ENCODE measurements at regions not wholly inside any gene's neighbourhood (a gene's known extent, or its start where the extent isn't known, plus 50 kb on each side); places are given as distances from the start of the nearest gene placed in this dataset.

DNA sequence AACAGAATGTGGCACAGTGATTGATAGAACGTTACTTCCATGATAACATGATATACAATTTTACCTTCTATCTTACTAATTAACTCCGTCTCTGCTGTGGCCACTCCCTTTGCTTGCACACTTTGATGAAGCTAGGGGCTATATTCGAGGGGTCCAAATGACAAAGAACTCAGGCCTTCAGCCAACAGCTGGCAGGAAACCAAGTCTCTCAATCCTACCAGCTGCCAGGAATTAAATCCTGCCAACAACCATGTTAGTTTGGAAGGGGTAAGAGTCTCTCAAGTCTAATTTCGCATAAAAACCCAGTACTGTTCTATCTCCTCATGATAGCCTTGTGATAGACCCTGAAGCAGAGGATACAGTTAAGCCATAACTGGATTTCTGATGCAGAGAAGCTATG lies 1122.9 kb upstream of the PCDH10 start:
- BruUV-seq (replicated peaks): no TSS peak
- no peaks in the 10 kb centered on the region for H3K4me1 ChIP-seq (ENCODE audit: insufficient read depth, low read length, poor library complexity, severe bottlenecking)
- intact Hi-C loops (cut with micrococcal nuclease; ENCODE audit: unreplicated experiment): no loop called here
- no peaks in the 10 kb centered on the region for H3K36me3 ChIP-seq (ENCODE audit: insufficient read depth, low read length, poor library complexity, severe bottlenecking)
- ChIA-PET POLR2A (ENCODE audit: low non-redundant PET) (no interaction called here), CTCF (no interaction called here)
- no peak overlapping the region for H3K4me3 ChIP-seq (ENCODE audit: low read depth, low read length, poor library complexity, severe bottlenecking)
- no peaks in the 10 kb centered on the region for H3K27me3 ChIP-seq (replicated peaks; ENCODE audit: insufficient read depth, low read depth, low read length, poor library complexity)
- H3K27ac ChIP-seq (ENCODE audit: low read depth, low read length, poor library complexity, severe bottlenecking): no peak overlapping the region
- DNase-seq (ENCODE audit: low spot score): no peak
- H3K9me3 ChIP-seq (ENCODE audit: low read depth, low read length, poor library complexity, severe bottlenecking): no peaks in the 10 kb centered on the region
- TF ChIP-seq, protein P1, sequence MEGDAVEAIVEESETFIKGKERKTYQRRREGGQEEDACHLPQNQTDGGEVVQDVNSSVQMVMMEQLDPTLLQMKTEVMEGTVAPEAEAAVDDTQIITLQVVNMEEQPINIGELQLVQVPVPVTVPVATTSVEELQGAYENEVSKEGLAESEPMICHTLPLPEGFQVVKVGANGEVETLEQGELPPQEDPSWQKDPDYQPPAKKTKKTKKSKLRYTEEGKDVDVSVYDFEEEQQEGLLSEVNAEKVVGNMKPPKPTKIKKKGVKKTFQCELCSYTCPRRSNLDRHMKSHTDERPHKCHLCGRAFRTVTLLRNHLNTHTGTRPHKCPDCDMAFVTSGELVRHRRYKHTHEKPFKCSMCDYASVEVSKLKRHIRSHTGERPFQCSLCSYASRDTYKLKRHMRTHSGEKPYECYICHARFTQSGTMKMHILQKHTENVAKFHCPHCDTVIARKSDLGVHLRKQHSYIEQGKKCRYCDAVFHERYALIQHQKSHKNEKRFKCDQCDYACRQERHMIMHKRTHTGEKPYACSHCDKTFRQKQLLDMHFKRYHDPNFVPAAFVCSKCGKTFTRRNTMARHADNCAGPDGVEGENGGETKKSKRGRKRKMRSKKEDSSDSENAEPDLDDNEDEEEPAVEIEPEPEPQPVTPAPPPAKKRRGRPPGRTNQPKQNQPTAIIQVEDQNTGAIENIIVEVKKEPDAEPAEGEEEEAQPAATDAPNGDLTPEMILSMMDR (conservative IDR thresholded peaks at IDR 0.05; ENCODE audit: low read depth, low read length): no peak
- no peak for TF ChIP-seq EZH2 (IDR thresholded peaks at IDR 0.05; ENCODE audit: borderline replicate concordance, low read depth, low read length, poor library complexity, severe bottlenecking)

DNA sequence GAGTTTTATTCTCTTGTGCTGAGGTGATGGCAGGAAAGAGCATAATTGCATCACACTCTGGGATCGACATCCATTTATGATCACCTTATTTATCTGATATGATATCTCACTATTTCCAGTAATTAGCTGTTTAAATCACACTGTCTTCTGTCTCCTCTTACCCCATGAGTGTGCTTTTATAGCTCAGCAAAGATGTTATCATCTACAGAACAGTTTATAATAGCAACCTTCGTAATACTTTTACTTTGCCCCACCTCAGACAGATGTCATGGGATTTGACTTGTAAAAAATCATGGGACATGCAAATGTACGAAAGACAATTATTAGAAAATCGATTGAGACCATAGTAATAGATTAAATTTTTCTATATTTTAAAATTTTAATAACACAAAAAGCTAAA lies 1122.3 kb upstream of the PCDH10 start:
- CTCF ChIA-PET: no interaction called here
- intact Hi-C loops (cut with micrococcal nuclease; ENCODE audit: unreplicated experiment): no loop called here

DNA sequence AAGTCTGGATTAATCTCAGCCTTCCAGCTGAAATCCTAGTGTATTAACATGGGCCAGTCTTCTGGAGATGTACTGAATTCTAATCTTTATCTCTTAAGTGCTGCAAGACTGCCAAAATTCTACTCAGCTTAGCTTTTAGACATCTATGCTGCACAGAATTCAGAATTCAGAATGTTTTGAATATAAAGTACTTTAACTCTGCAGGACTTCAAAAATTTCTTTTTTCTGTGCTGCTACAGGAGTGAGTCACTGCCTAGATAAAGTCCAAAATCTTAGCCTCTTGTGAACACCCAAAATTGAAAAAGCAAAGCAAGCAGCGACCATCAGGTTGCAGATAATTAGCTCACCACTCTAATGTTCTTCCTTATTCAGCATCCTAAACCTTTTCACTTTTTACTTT lies 1092.6 kb upstream of the PCDH10 start:
- ChIA-PET CTCF (no interaction called here), POLR2A (ENCODE audit: low non-redundant PET) (no interaction called here)
- H3K9me3 ChIP-seq (ENCODE audit: low read depth, low read length, poor library complexity, severe bottlenecking): peaks cover 7% of the 10 kb centered on the region
- H3K4me3 ChIP-seq (ENCODE audit: low read depth, low read length, poor library complexity, severe bottlenecking): no peak overlapping the region
- H3K27ac ChIP-seq (ENCODE audit: low read depth, low read length, poor library complexity, severe bottlenecking): no peak overlapping the region
- DNase-seq (ENCODE audit: low spot score): peak; percentile 23
- intact Hi-C loops (cut with micrococcal nuclease; ENCODE audit: unreplicated experiment): no loop called here
- TF ChIP-seq EZH2 (IDR thresholded peaks at IDR 0.05; ENCODE audit: borderline replicate concordance, low read depth, low read length, poor library complexity, severe bottlenecking): no peak
- TF ChIP-seq, protein P1 (conservative IDR thresholded peaks at IDR 0.05; ENCODE audit: low read depth, low read length): no peak
- no peaks in the 10 kb centered on the region for H3K27me3 ChIP-seq (replicated peaks; ENCODE audit: insufficient read depth, low read depth, low read length, poor library complexity)
- no TSS peak for BruUV-seq (replicated peaks)
- no peaks in the 10 kb centered on the region for H3K36me3 ChIP-seq (ENCODE audit: insufficient read depth, low read length, poor library complexity, severe bottlenecking)
- no peaks in the 10 kb centered on the region for H3K4me1 ChIP-seq (ENCODE audit: insufficient read depth, low read length, poor library complexity, severe bottlenecking)

More for the DNA sequence above, 1122.3 kb upstream of the PCDH10 start:
- Histone ChIP-seq H3K27me3 (replicated peaks; ENCODE audit: insufficient read depth, low read depth, low read length, poor library complexity) (no peaks in the 10 kb centered on the region), H3K4me3 (ENCODE audit: low read depth, low read length, poor library complexity, severe bottlenecking) (no peak overlapping the region), H3K9me3 (ENCODE audit: low read depth, low read length, poor library complexity, severe bottlenecking) (no peaks in the 10 kb centered on the region), H3K4me1 (ENCODE audit: insufficient read depth, low read length, poor library complexity, severe bottlenecking) (no peaks in the 10 kb centered on the region), H3K27ac (ENCODE audit: low read depth, low read length, poor library complexity, severe bottlenecking) (no peak overlapping the region), H3K36me3 (ENCODE audit: insufficient read depth, low read length, poor library complexity, severe bottlenecking) (no peaks in the 10 kb centered on the region)
- TF ChIP-seq, protein P1 (conservative IDR thresholded peaks at IDR 0.05; ENCODE audit: low read depth, low read length): no peak
- no peak for TF ChIP-seq EZH2 (IDR thresholded peaks at IDR 0.05; ENCODE audit: borderline replicate concordance, low read depth, low read length, poor library complexity, severe bottlenecking)
- BruUV-seq (replicated peaks): no TSS peak
- DNase-seq (ENCODE audit: low spot score): no peak
- POLR2A ChIA-PET (ENCODE audit: low non-redundant PET): no interaction called here
